Adrenal gland (tissue), 9 donors: ENCODE measurements at regions not wholly inside any gene's neighbourhood (a gene's known extent, or its start where the extent isn't known, plus 50 kb on each side); places are given as distances from the start of the nearest gene placed in this dataset.

Experiments
- DNase-seq, 7 donors: peaks; one replicate each; pipeline ENCODE4 v3.0.0-alpha.2; 2019 to 2020
- H3K27ac ChIP-seq, 5 donors: fragments of 200-600 bp; sonication (generic) in 4 of 5; 1 replicate in 3 of 5; 2 replicates in 2 of 5; pipeline versions ENCODE4 v1.5.1 to v1.8.0; 2016 to 2020; ENCODE audit warnings: mild to moderate bottlenecking in 1 of 5
- H3K27me3 ChIP-seq: fragments of 200-600 bp; 2 replicates; pipeline ENCODE4 v1.8.0; 2021
- H3K36me3 ChIP-seq, 2 donors: fragments of 200-600 bp; replicated peaks in 1 of 2; 1 replicate in 1 of 2; 2 replicates in 1 of 2; pipeline versions ENCODE4 v1.5.1 to v1.8.0; 2018 to 2022
- H3K4me1 ChIP-seq, 2 donors: fragments of 200-600 bp; replicated peaks in 1 of 2; 1 replicate in 1 of 2; 2 replicates in 1 of 2; pipeline versions ENCODE4 v1.5.1 to v1.8.0; 2018 to 2021
- H3K4me3 ChIP-seq, 4 donors: fragments of 200-600 bp; sonication (generic) in 3 of 4; one replicate each; pipeline ENCODE4 v1.5.1; 2016 to 2018
- H3K9me3 ChIP-seq, 3 donors: fragments of 200-600 bp; sonication (generic) in 1 of 3; replicated peaks in 1 of 3; 1 replicate in 2 of 3; 2 replicates in 1 of 3; pipeline versions ENCODE4 v1.5.1 to v1.8.0; 2016 to 2021
- POLR2A ChIP-seq, 2 donors: fragments of 450-650 bp; IDR thresholded peaks; one replicate each; pipeline ENCODE4 v1.6.1; 2017; ENCODE audit warnings: antibody characterized with exemption in 2 of 2, mild to moderate bottlenecking in 2 of 2, moderate library complexity in 1 of 2
- WGBS, 4 donors: extraction: QIAGEN DNeasy Blood & Tissue Kit in 2 of 4; methylation state at CpG; one replicate each; pipeline versions ENCODE4 v1.1.5 to v1.1.7; 2013 to 2017; 5-methylcytosine and 5-hydroxymethylcytosine counted together
- intact Hi-C, 2 donors: fragments of 100-400 bp; cut with DNase I; formaldehyde crosslinking; loops; one replicate each; pipeline versions ENCODE4 v1.14.1 to v1.15.0; 2022 to 2023
- TF ChIP-seq, protein P1 (sequence below), 6 experiments: fragments of 450-650 bp in 4 of 6; fragments of 200-600 bp in 2 of 6; sonication (generic) in 1 of 6; IDR thresholded peaks; 1 replicate in 5 of 6; 2 replicates in 1 of 6; pipeline versions ENCODE4 v1.5.1 to v1.8.0; 2016 to 2021; ENCODE audit warnings: antibody characterized with exemption in 6 of 6, mild to moderate bottlenecking in 2 of 6, moderate library complexity in 1 of 6
- donor health status: healthy with polysubstance abuse.
- donor health status: Bipolar disorder and iron deficiency.
- donor health status: DM: yes; HTN: yes; CAD: no.
- donor health status: DM: no; HTN: no; CAD: no.
- donor health status: DM: no; HTN: no; CAD: no.

DNA sequence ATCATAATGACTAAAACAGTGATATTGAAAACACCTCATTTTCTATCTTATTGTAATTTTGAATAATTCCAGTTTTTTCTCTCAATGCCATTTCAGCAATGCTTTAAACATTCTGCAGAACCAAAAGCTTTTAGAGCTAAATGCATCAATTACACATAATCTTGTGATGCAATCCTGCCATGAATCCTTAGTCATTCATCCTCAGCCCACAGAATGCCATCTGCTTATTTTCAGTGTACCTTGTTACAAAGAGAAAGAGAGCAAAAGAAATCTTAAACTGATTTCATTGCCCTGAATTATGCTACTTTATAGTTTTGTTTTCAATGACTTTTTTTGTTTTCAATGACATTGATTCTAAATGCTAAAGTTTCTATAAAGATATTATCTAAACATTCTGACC lies 1234.8 kb upstream of the C9orf72 start:
- H3K4me1 ChIP-seq = no peaks in the 10 kb centered on the region
- no peaks in the 10 kb centered on the region for H3K36me3 ChIP-seq
- no peaks in the 10 kb centered on the region for H3K27me3 ChIP-seq
- no peak overlapping the region for H3K27ac ChIP-seq
- TF ChIP-seq, protein P1, sequence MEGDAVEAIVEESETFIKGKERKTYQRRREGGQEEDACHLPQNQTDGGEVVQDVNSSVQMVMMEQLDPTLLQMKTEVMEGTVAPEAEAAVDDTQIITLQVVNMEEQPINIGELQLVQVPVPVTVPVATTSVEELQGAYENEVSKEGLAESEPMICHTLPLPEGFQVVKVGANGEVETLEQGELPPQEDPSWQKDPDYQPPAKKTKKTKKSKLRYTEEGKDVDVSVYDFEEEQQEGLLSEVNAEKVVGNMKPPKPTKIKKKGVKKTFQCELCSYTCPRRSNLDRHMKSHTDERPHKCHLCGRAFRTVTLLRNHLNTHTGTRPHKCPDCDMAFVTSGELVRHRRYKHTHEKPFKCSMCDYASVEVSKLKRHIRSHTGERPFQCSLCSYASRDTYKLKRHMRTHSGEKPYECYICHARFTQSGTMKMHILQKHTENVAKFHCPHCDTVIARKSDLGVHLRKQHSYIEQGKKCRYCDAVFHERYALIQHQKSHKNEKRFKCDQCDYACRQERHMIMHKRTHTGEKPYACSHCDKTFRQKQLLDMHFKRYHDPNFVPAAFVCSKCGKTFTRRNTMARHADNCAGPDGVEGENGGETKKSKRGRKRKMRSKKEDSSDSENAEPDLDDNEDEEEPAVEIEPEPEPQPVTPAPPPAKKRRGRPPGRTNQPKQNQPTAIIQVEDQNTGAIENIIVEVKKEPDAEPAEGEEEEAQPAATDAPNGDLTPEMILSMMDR (IDR thresholded peaks at IDR 0.05) = no peak
- no peak for TF ChIP-seq POLR2A (IDR thresholded peaks at IDR 0.05)
- no peaks in the 10 kb centered on the region for H3K9me3 ChIP-seq
- no peak for DNase-seq
- intact Hi-C loops = no loop called here
- H3K4me3 ChIP-seq = no peak overlapping the region

DNA sequence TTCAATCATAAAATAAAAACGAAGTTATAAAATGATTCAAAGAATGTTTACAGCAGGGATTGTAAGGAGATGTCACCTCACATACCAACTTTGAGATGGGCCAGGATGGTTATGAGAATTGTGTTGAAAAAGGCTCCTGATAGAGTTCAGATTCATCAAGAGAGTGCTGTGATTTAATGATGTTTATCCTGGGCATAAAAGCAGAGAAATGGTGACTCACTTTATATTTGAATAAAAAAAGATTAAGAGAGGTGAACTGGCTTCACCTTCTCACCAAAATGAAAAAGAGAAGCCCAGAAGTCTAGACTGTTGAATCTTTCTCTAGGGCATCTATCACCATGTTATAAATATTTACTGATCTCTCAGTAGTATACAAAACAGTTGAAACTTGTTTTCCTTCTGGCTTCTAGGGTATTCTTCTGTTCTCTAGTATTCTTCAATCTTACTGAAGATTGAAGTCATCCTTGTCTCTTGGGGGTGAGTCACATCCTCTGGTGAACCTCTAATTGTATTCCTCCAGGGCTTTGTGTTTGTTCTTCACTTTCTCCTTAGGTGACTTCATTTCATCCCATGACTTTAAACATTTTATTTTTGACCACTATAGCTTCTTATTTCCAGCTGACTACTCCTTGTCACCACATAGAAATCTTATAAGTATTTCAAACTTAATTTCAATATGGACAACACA lies 1237.3 kb upstream of the C9orf72 start:
- H3K36me3 ChIP-seq = no peaks in the 10 kb centered on the region
- H3K9me3 ChIP-seq = no peaks in the 10 kb centered on the region
- H3K27me3 ChIP-seq = no peaks in the 10 kb centered on the region
- intact Hi-C loops = no loop called here
- H3K27ac ChIP-seq = no peak overlapping the region
- DNase-seq = no peak
- H3K4me3 ChIP-seq = no peak overlapping the region
- WGBS, 4 donors = 37 to 40% (median 38%) methylated on average over 1 of the region's 1 CpG
- TF ChIP-seq, protein P1 (IDR thresholded peaks at IDR 0.05) = no peak
- no peak for TF ChIP-seq POLR2A (IDR thresholded peaks at IDR 0.05)
- no peaks in the 10 kb centered on the region for H3K4me1 ChIP-seq

DNA sequence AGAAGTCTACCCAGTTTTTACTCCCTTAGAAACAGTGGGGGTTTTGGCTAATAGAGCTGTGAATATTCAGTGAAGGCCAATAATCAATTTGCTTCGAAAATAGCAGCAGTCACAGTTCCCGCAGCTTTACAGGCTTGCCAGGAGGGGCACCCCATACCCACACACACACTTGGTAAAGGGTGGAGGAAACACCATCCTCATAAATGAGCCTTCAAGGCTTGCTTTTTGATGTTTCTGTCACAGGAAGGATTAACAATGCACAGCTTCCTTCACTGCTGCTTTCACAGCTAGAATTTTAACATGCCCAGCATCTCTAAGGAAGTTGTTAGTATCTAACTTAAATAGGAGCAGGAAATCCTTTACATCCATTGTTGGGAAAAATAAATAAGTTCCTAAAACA lies 1247.5 kb upstream of the C9orf72 start:
- no peak for DNase-seq
- Histone ChIP-seq H3K27ac (no peak overlapping the region), H3K4me1 (no peaks in the 10 kb centered on the region), H3K4me3 (no peak overlapping the region), H3K27me3 (no peaks in the 10 kb centered on the region), H3K9me3 (no peaks in the 10 kb centered on the region), H3K36me3 (no peaks in the 10 kb centered on the region)
- WGBS, 4 donors = 31 to 56% (median 41%) methylated on average over 2 of the region's 2 CpGs
- intact Hi-C loops = no loop called here
- TF ChIP-seq, protein P1 (IDR thresholded peaks at IDR 0.05) = no peak
- no peak for TF ChIP-seq POLR2A (IDR thresholded peaks at IDR 0.05)

DNA sequence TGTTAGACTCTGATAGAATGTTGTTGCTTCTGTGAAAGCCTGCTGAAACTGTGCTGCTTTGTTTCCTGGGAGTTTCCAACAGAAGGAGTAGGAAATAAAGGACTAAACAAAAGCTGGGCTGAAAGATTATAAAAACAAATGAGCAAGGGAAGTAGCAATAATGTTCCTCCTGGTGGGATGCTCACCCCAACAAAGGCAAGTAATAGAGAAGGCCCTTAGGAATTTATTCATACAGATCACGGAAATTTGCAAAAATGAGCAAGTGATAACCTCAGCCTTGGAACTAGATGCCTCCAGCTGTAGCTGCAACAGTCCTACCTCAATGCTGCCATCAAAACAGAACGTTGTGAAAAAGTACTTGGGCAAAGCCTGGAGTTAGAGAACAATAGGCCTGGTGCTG lies 1248.0 kb upstream of the C9orf72 start:
- H3K4me3 ChIP-seq = no peak overlapping the region
- H3K27ac ChIP-seq = no peak overlapping the region
- 33 to 66% (median 48%) methylated on average over 2 of the region's 2 CpGs for WGBS, 4 donors
- H3K36me3 ChIP-seq = no peaks in the 10 kb centered on the region
- no peaks in the 10 kb centered on the region for H3K9me3 ChIP-seq
- intact Hi-C loops = no loop called here
- H3K27me3 ChIP-seq = no peaks in the 10 kb centered on the region
- no peaks in the 10 kb centered on the region for H3K4me1 ChIP-seq
- TF ChIP-seq POLR2A (IDR thresholded peaks at IDR 0.05) = no peak
- TF ChIP-seq, protein P1 (IDR thresholded peaks at IDR 0.05) = no peak
- DNase-seq = no peak
